ENCODE measurements at regions not wholly inside any gene's neighbourhood (a gene's known extent, or its start where the extent isn't known, plus 50 kb on each side); places are given as distances from the start of the nearest gene placed in this dataset.

DNA sequence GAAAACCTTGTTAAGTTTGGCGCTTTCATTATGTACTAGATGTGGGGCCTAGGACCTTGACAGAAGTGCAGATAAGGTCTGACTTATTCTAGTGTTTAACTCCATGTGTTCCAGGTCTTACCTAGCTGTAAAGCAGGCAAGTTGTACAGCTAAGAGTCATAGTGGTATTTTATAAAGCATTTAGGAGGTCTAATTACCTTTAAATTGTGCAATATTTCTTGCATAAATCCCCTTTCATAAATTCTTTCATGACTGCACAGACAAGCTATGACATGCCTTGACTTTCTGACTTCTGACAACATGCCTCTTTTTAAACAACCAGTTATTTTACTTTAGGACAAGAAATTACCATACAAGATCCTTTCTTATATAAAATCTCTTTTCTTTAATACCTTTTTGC is 151.6 kb upstream of the VSTM2A start:
- WGBS, 2 donors, result 87 to 89% methylated on average over 1 of the region's 1 CpG

DNA sequence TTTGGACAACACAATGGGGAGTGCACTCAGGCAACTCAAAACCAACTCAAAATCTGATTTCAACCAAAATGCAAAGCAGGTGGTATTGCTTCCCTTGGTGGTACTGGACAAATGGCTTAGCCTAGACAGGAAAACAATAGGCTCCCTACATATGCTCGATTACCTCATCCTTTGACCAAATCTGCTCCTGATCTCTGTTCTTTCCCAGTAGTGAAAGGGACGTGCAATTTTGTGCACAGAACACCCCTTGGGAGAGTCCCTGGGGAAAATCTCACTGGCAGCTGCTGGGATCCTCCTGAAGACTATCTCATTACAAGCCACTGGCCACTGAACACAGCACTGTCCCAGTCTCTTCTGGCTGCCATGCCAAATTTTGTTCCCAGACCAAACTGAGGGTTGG is 149.2 kb upstream of the VSTM2A start:
- H3K27me3 ChIP-seq, result no peaks in the 10 kb centered on the region
- H3K27ac ChIP-seq, result no peak overlapping the region
- intact Hi-C loops (cut with DNase I; ENCODE audit: low total_unique reads), result no loop called here
- H3K4me1 ChIP-seq, result no peaks in the 10 kb centered on the region
- no peak for DNase-seq
- H3K36me3 ChIP-seq (ENCODE audit: low read depth, missing control alignments), result no peaks in the 10 kb centered on the region
- 68 to 85% methylated on average over 2 of the region's 2 CpGs for WGBS, 2 donors
- H3K9me3 ChIP-seq, result no peaks in the 10 kb centered on the region
- H3K4me3 ChIP-seq, result no peak overlapping the region
- no peak for TF ChIP-seq POLR2A (IDR thresholded peaks at IDR 0.05)
- TF ChIP-seq, protein P1, sequence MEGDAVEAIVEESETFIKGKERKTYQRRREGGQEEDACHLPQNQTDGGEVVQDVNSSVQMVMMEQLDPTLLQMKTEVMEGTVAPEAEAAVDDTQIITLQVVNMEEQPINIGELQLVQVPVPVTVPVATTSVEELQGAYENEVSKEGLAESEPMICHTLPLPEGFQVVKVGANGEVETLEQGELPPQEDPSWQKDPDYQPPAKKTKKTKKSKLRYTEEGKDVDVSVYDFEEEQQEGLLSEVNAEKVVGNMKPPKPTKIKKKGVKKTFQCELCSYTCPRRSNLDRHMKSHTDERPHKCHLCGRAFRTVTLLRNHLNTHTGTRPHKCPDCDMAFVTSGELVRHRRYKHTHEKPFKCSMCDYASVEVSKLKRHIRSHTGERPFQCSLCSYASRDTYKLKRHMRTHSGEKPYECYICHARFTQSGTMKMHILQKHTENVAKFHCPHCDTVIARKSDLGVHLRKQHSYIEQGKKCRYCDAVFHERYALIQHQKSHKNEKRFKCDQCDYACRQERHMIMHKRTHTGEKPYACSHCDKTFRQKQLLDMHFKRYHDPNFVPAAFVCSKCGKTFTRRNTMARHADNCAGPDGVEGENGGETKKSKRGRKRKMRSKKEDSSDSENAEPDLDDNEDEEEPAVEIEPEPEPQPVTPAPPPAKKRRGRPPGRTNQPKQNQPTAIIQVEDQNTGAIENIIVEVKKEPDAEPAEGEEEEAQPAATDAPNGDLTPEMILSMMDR (IDR thresholded peaks at IDR 0.05), result no peak

More for the DNA sequence above, 151.6 kb upstream of the VSTM2A start:
- intact Hi-C loops (cut with DNase I; ENCODE audit: low total_unique reads), result no loop called here
- no peaks in the 10 kb centered on the region for H3K27me3 ChIP-seq
- no peak for DNase-seq
- no peaks in the 10 kb centered on the region for H3K36me3 ChIP-seq (ENCODE audit: low read depth, missing control alignments)
- H3K4me3 ChIP-seq, result no peak overlapping the region
- H3K9me3 ChIP-seq, result no peaks in the 10 kb centered on the region
- H3K4me1 ChIP-seq, result no peaks in the 10 kb centered on the region
- TF ChIP-seq, protein P1 (IDR thresholded peaks at IDR 0.05), result no peak
- H3K27ac ChIP-seq, result no peak overlapping the region

DNA sequence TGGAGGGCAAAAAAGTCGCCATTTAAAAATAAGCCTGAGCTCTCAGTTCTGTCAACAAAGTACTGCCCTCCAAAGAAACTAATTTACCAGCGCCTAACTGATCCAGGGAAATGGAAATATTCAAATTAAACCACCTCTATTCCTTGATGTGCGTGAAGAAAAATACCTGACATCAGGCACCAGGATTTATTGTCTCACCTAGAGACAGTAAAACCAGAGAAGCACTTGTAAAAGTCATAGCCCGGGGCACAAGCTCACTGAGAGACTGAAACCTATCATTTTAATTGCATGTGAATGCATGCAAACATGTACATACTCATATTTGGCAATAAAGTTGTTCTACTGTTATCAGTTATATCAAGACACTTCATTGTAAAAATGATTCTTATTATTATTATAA is 147.3 kb upstream of the VSTM2A start:
- intact Hi-C loops (cut with DNase I; ENCODE audit: low total_unique reads), result no loop called here
- Histone ChIP-seq H3K27me3 (no peaks in the 10 kb centered on the region), H3K4me3 (no peak overlapping the region), H3K36me3 (ENCODE audit: low read depth, missing control alignments) (no peaks in the 10 kb centered on the region), H3K4me1 (no peaks in the 10 kb centered on the region), H3K9me3 (no peaks in the 10 kb centered on the region), H3K27ac (no peak overlapping the region)
- 50 to 82% methylated on average over 4 of the region's 4 CpGs for WGBS, 2 donors
- DNase-seq, result no peak
- TF ChIP-seq POLR2A (IDR thresholded peaks at IDR 0.05), result no peak

DNA sequence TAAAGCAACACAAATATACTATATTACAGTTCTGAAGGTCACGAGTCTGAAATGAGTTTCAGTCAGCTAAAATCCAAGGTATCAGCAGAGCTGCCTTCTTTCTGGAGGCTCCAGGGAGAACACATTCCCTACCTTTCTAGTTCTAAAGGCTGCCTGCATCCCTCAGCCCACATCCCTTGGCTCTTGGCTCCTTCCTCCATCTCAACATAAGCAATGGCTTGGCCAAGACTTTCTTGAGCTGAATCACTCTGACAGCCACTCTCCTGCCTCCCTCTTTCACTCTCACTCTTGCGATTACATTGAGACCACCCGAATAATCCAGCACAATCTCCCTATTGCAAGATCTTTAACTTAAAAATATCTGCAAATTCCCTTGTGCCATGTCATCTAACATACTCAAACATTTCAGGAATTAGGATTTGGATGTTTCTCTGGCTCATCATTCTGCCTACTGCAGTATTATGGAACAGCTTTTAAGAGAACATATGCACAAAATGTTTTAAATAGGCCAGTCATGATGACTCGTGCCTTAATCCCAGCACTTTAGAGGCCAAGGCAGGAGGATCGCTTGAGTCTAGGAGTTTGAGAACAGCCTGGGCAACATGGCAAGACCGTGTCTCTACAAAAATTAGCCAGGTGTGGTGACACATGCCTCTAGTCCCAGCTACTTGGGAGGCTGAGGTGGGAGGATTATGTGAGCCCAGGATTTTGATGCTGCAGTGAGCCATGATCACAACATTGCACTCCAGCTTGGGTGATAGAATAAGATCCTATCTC is 144.2 kb upstream of the VSTM2A start:
- no peak overlapping the region for H3K27ac ChIP-seq
- no peaks in the 10 kb centered on the region for H3K27me3 ChIP-seq
- no peak for DNase-seq
- intact Hi-C loops (cut with DNase I; ENCODE audit: low total_unique reads), result no loop called here
- WGBS, 2 donors, result 54 to 82% methylated on average over 6 of the region's 6 CpGs
- no peaks in the 10 kb centered on the region for H3K9me3 ChIP-seq
- no peak overlapping the region for H3K4me3 ChIP-seq
- no peaks in the 10 kb centered on the region for H3K36me3 ChIP-seq (ENCODE audit: low read depth, missing control alignments)
- TF ChIP-seq POLR2A (IDR thresholded peaks at IDR 0.05), result no peak
- TF ChIP-seq, protein P1 (IDR thresholded peaks at IDR 0.05), result no peak
- no peaks in the 10 kb centered on the region for H3K4me1 ChIP-seq

DNA sequence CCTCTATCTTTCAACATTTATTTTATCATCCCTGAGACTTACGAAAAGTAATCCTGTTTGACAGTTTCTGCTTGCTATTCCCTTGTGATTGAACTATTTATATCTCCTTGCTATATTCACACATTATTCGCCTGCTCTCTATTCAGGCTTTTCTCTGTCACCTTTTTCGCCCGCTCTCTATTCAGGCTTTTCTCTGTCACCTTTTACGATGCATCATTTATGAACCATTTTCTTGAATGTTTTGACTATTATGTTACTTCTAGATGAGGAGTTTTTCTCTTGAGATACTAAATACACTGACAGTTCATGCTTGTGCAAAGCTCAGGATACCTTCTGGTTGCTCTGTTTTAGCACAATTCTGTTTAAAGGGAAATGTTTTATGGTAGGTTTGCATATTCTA is 143.3 kb upstream of the VSTM2A start:
- Histone ChIP-seq H3K4me1 (no peaks in the 10 kb centered on the region), H3K27me3 (no peaks in the 10 kb centered on the region), H3K4me3 (no peak overlapping the region), H3K27ac (no peak overlapping the region), H3K9me3 (no peaks in the 10 kb centered on the region), H3K36me3 (ENCODE audit: low read depth, missing control alignments) (no peaks in the 10 kb centered on the region)
- 81 to 86% methylated on average over 5 of the region's 5 CpGs for WGBS, 2 donors
- TF ChIP-seq POLR2A (IDR thresholded peaks at IDR 0.05), result no peak
- TF ChIP-seq, protein P1 (IDR thresholded peaks at IDR 0.05), result no peak
- DNase-seq, result no peak
- intact Hi-C loops (cut with DNase I; ENCODE audit: low total_unique reads), result no loop called here
